Uterus (tissue), 2 donors: ENCODE measurements at regions not wholly inside any gene's neighbourhood (a gene's known extent, or its start where the extent isn't known, plus 50 kb on each side); places are given as distances from the start of the nearest gene placed in this dataset.

Experiments
- CTCF ChIP-seq, 4 experiments: fragments of 200-600 bp in 2 of 4; fragments of 450-650 bp in 2 of 4; sonication (generic) in 2 of 4; IDR thresholded peaks; one replicate each; pipeline ENCODE4 v1.5.1; 2016 to 2019; ENCODE audit warnings: antibody characterized with exemption in 4 of 4, mild to moderate bottlenecking in 2 of 4, moderate library complexity in 1 of 4
- POLR2A ChIP-seq, 2 donors: fragments of 450-650 bp; IDR thresholded peaks; one replicate each; pipeline ENCODE4 v1.6.1; 2016; ENCODE audit warnings: antibody characterized with exemption in 2 of 2, mild to moderate bottlenecking in 1 of 2, moderate library complexity in 1 of 2

GRCh38 chr7:10704653-10705052 is 269.0 kb upstream of the PHF14 start:
- TF ChIP-seq CTCF (IDR thresholded peaks at IDR 0.05) (no peak), POLR2A (IDR thresholded peaks at IDR 0.05) (no peak)
